COLO668 (cell line): ENCODE measurements at regions not wholly inside any gene's neighbourhood (a gene's known extent, or its start where the extent isn't known, plus 50 kb on each side); places are given as distances from the start of the nearest gene placed in this dataset.
"Not testable (repeated sequence)": the region's sequence is repeated elsewhere in the genome, so short reads cannot be mapped to it uniquely, and the experiment has no call there.

Experiments
- DNase-seq: peaks from one replicate; lab custom pipeline; 2025; ENCODE audit not compliant: unreplicated experiment; lab: John Stamatoyannopoulos, UW

GRCh38 chr2:12018726-12019125 is 272.3 kb downstream of the LPIN1 start:
- DNase-seq, result not testable (repeated sequence)

- no peak for DNase-seq
Measured at GRCh38 chr2:12020833-12021469, 274.5 kb downstream of the LPIN1 start.

GRCh38 chr2:12024197-12024907 is 277.9 kb downstream of the LPIN1 start:
- DNase-seq, result not testable (repeated sequence)

GRCh38 chr2:12027136-12027535 is 280.7 kb downstream of the LPIN1 start:
- no peak for DNase-seq

GRCh38 chr2:12031866-12032265 is 285.4 kb downstream of the LPIN1 start:
- DNase-seq, result peak; percentile 60

DNA sequence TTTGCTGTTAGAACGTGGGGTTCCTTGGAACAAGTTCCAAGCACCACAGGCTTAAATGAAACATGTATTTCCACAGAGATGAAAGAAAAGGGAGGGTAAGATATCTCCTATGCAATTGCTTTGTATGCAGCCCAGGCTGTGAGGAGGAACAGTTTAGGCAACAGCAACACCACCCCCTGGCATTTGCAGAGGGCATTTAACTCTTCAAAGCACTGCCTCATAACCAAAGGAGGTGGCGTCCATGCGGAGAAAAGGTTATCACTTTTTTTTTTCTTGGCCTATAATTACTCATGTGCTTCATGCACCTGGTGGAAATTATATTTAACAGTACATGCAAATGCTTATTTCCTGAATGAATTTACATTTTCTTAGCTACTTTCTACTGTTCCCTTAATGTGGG is 286.0 kb downstream of the LPIN1 start:
- DNase-seq, result peak; percentile 18

DNA sequence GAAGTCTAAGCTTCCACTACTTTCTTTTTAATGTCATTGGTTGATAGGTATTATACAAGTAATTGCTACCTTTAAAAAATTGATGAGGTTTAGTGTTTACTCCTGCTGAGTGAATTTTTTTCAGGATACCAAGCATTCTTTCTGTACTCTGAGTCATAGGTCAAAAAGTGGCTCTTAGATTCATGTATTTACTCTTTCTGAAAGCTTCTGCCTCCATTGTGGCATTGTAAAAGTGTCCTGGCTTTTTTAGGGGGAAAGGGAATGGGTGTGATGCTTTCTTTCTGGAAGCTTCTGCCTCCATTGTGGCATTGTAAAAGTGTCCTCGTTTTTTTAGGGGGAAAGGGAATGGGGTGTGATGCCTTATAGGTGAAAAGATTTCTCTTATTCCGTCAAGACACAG is 286.5 kb downstream of the LPIN1 start:
- DNase-seq, result no peak

GRCh38 chr2:12033494-12033893 is 287.1 kb downstream of the LPIN1 start:
- DNase-seq, result no peak

DNA sequence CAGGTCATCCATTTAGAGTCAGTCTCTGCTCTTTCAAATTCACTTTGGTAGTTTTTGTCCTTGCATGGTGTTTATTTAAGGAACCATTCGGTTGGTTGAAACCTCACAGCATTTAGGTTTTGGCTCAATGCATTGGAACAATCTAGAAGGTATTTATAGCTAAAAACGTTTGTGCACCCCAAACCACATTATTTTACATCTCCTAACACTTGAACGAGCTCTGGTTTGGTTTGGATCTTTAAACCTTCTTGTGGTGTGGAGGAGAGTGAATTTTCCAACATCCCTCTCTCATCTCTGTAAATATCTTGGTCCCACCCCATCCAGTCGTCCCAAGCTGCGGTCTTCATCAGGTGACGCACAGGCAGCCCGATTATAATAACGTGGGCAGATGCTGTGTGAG is 287.9 kb downstream of the LPIN1 start:
- DNase-seq, result no peak

GRCh38 chr2:12035029-12035720 is 288.7 kb downstream of the LPIN1 start:
- no peak for DNase-seq

GRCh38 chr2:12035956-12036639 is 289.7 kb downstream of the LPIN1 start:
- no peak for DNase-seq

- DNase-seq, result peak; percentile 71
Measured at GRCh38 chr2:12036640-12036983, 290.2 kb downstream of the LPIN1 start.

DNA sequence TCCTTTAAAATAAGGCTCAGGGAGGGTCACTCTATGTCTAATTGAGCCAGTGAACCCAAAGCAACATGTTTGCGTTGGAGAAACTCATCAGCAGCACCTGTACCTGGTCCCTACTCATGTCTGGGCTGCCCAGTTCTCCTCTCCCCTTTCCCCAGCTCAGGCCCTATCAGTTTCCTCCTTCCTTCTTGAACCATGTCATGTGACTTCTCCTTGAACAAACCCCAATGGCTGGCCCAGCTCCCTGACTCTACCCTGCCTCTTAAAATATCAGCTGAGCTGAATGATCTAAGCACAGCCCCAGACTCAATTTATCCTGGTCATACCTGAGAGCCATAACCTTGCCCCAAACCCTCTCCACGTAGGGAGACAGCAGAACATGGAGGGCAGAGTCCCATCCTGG is 290.9 kb downstream of the LPIN1 start:
- DNase-seq, result no peak

GRCh38 chr2:12041236-12041635 is 294.8 kb downstream of the LPIN1 start:
- DNase-seq, result no peak

- DNase-seq, result no peak
Measured at GRCh38 chr2:12043131-12043530, 296.7 kb downstream of the LPIN1 start.

- DNase-seq, result no peak
Measured at GRCh38 chr2:12044857-12045256, 298.4 kb downstream of the LPIN1 start.

DNA sequence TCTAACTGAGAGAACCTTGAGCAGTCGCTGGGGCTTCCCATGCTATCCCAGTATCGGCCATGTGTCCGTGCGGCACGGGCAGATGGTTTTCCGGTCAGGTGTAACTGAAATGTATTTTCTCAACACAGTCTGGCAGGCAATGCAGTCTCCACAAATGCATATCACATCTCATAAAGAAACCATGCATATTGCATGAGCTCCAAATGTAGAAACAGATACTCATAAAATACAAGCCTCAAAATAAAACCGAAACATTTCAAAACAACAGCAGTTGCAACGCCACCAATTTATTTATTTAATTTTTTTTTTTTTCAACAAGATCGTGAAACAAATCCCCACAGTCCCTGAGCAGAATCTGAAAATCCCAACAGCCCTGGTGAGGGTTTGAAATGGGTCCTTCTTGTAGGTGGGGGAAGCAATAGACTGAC is 299.4 kb downstream of the LPIN1 start:
- DNase-seq, result no peak

DNA sequence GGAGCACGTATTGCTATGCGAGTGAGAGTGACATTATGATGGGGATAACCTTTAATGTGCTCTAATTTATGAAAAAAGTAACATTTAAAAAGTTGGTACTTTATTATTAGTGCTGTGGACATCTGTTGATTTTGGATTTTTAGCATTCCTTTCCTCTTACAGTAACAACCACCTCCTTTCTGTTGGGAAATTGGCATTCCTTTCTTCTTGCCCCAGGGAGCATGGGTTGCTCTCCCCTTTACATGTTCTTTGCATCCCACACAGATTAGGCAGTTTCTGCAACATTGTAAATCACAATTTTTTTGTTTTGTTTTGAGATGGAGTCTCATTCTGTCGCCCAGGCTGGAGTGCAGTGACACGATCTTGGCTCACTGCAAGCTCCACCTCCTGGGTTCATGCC is 300.2 kb downstream of the LPIN1 start:
- no peak for DNase-seq

GRCh38 chr2:12047761-12048160 is 301.3 kb downstream of the LPIN1 start:
- DNase-seq, result no peak

- no peak for DNase-seq
Measured at GRCh38 chr2:12048550-12048949, 302.1 kb downstream of the LPIN1 start.

DNA sequence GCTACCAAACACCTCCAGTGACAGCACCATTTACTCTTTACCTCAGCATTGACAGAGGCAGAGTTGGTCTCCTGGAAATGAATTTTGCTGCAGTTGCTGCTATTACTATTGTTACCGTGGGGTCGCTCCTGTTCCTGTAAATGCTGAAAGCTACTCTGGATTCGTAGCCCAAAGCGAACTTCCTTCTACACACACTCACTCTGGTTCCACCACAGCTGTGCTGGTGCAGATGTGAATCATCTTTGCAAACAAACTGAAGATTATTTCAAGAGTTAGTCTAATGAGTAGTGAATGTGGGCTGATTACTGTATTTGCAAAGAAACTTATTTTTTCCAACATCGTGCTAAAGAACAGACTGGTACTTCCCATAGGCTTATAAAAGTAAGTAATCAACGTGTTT is 304.0 kb downstream of the LPIN1 start:
- DNase-seq, result no peak

DNA sequence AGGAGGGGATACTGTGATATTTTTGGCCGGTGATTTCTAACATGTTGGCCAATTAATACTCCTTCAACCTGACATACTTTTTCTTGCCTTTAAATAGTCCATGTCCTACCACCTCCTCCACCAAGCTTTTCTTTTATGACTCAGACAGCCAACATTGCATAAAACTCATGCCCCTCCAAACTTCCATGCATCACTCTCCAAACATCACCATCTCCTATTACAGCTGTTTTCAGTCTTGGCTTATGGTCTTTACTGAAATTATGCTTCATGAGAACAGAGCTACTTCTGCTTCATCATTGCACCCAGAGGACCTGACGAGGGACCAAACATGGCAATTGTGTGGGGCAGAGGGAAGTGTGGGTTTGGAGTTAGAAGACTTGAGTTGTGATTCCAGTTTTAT is 305.4 kb downstream of the LPIN1 start:
- no peak for DNase-seq
